GM19025 (cell line): ENCODE measurements at regions not wholly inside any gene's neighbourhood (a gene's known extent, or its start where the extent isn't known, plus 50 kb on each side); places are given as distances from the start of the nearest gene placed in this dataset.
A peak's percentile ranks its signal among the peaks of the same experiment; 100 is the strongest.
"Not testable (repeated sequence)": the region's sequence is repeated elsewhere in the genome, so short reads cannot be mapped to it uniquely, and the experiment has no call there.

ENCODE experiments used
- ATAC-seq: cut with Tn5 transposase; IDR thresholded peaks from one replicate; pipeline ENCODE4 v1.9.1; 2021; ENCODE audit warnings: mild to moderate bottlenecking, low read depth, moderate library complexity; ENCODE audit not compliant: unreplicated experiment

DNA sequence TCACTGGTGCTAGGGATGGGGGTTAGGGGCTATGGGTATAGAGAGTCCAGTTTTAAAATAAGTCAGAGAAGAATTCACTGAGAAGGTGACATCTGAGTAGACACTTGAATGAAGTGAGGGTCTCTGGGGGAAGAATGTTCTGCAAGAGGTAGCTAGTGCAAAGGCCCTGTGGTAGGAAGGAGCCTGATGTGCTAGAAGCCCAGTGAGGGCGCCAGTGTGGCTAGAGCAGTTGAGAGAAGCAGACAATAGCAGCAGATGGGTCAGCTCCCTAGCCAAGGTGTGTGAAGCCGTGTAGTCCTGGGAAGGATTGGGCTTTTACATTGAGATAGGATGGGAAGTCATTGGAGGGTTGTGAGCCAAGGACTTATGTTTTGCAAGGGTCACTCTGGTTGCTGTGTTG is 105.8 kb upstream of the PELI1 start:
- no peak for ATAC-seq

DNA sequence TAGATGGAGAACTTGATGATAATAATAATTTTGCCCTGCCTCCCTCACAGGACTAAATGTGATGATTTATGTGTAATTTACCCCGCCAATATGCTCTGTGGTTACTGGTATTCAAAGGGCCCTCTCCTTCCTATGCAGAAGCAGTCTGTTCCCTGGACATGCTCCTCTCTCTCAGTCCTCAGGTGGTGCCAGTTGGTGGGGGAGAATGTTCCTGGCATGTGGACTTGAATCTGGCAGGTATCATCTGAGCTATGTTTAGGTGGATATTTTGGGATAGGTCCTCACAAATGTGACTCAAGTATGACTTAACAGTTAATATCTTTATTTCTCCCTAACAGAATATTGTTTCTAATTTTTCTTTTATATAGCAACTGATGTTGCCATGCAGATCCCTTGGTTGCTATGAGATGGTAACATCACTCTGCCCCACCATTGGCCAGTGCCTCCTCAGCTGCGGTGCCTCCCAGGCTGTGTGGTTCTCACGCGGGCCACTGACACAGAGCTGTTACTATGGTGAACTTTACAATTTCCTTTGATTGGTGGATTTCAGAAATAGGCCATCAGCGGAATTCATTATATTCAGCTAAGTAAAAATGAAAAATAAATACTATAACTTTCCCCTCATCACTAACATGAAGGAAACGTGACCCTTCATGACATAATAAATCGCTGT is 106.7 kb upstream of the PELI1 start:
- ATAC-seq = no peak

DNA sequence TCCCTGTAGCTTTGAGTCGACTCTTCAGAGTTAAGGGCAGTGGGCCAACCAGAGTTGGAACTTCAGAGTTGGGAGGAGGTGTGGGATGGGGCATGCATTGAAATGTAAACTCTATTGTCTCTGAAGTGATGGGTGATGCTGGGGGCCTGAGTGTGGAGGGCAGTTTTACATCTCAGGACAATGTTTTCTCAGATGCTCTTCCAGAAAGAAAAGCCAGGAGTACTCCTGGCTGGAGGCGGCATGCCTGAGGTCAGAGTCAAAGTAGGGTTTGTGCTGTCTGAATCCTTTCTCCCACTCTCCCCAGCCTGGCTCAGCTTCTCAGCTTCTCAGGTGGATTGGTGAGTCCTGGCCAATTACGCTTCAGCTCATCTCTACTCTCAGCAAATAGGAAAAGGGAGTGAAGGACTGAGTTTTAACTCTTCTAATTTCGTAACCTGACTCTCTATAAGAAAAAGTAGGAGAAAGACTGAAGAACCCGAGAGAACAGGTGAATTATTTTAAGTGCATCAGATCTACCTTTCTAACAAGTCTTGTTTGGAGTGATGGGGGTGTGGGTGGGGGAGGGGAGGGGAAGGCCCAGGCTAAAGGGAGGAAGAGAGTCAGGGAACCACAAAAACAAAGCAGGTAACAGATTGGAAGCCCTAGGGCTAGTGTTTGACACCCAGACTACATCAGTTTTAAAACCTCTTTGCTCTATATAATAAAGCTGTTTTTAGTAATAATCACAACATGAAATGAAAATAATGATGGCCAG is 107.5 kb upstream of the PELI1 start:
- no peak for ATAC-seq

DNA sequence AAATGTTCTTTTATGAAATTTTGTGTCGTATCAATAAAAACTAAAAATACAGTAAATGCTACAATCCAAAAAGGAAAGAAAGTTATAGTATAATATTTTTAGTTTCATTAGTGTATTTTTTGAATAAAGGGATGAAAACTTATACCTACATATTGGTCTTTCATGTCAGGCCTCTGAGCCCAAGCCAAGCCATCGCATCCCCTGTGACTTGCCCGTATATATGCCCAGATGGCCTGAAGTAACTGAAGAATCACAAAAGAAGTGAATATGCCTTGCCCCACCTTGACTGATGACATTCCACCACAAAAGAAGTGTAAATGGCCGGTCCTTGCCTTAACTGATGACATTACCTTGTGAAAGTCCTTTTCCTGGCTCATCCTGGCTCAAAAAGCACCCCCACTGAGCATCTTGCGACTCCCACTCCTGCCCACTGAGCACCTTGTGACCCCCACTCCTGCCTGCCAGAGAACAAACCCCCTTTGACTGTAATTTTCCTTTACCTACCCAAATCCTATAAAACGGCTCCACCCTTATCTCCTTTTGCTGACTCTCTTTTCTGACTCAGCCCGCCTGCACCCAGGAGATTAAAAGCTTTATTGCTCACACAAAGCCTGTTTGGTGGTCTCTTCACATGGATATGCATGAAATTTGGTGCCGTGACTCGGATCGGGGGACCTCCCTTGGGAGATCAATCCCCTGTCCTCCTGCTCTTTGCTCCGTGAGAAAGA is 108.2 kb upstream of the PELI1 start:
- ATAC-seq = not testable (repeated sequence)

DNA sequence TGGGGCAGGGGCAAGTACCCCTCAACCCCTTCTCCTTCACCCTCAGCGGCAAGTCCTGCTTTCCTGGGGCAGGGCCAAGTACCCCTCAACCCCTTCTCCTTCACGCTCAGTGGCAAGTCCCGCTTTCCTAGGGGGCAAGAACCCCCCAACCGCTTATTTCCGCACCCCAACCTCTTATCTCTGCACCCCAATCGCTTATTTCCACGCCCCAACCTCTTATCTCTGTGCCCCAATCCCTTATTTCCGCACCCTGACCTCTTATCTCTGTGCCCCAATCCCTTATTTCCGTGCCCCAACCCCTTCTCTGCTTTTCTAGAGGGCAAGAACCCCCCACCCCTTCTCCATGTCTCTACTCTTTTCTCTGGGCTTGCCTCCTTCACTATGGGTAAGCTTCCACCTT is 109.2 kb upstream of the PELI1 start:
- not testable (repeated sequence) for ATAC-seq

DNA sequence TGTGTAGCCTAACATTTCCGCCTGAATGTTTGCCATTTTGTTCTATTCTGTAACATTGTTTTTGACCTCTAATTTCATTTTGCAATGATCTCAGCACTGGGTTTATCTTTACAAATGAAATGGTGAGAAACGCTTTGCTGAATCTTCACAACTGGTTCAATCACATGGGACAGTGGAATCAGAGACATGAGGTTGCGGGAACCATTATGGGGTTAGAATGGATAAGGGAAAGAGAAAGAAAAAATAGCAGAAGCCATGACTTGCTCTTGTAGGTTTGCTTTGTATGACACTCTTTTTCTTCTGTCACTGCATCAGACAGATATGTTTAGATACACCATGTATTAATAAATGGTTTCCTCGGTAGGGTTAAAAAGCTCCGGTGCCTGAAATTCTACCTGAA is 114.3 kb upstream of the PELI1 start:
- ATAC-seq = no peak

DNA sequence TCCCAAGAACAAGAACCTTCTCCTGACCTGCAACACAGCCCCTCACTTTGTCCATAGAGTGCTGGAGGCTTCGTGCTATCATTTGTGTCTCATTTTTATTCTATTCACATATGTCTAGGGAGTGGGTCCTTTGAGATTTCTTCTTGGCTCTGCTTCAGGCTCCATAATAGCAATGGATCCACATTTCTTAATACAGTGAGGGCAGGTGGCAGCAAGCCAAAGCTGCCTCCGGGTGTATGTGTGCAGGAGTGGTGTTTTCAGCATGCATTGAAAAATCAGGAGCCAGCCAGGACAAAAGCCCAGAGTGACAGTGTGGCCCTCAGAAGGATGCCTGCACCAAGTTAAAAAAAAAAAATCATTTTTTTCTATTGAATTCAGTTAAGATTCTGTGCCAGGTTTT is 115.1 kb upstream of the PELI1 start:
- no peak for ATAC-seq

DNA sequence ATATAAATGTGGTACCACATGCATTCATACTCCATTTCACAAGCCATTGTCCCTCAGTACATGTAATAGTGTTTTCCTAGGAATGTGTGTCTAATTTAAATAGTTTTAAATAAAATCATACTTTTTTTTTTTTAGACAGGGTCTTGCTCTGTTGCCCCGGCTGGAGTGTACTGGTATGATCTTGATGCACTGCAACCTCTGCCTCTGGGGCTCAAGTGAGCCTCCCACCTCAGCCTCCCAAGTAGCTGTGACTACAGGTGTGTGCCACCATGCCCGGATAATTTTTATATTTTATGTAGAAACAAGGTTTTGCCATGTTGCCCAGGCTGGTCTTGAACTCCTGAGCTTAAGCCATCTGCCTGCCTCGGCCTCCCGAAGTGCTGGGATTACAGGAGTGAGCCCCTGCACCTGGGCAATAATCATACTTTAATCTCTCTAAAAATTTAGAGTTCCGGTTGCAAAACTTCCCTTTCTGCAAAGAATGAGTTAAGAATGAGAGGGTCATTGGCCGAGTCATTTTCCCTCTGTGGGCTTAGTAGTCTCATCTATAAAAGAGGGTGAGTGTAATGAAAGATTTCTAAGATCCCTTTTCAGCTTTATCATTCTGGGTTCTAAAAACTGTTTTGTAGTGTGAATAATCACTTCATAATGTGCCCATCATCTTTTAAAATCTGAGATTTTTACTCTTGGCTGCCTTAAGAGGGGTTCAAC is 116.0 kb upstream of the PELI1 start:
- peak; percentile 6 for ATAC-seq

DNA sequence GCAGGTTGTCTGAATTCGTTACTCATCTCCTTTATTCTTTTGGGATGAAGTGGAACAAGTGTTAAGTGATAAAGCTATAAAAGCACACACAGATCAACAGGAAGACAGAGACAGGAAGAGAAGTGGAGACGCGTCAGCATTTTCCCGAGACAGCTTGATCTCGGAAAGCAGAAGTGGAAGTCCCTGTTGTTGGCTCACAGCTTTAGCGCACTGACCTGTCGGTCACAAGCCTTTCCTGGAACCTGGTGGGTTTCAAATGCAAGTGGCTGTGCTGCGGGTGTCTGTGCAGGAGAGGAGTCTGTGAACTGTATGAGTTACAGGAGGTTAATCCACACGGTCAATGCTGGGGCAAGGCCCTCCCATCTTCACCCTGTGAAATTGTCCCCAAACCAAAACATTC is 116.6 kb upstream of the PELI1 start:
- peak; percentile 88 for ATAC-seq

DNA sequence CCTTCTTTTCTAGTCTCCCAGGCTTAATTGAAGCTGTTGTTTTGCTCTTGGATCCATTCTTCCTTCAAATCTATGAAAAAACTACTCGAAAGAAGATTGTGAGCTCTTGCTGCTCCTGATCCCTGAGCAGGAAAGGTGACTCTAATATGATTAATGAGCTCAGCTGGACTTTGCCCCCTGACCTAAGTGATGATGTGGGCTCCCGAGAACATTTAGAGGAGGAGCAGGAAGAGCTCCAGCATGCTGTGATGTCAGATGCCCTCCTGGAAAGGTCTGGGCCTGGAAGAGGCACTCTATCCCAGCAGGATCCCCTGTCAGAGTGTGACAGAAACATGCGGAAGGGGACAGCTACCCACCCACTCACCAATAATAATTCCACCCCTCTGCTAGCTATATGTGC is 117.9 kb upstream of the PELI1 start:
- no peak for ATAC-seq

DNA sequence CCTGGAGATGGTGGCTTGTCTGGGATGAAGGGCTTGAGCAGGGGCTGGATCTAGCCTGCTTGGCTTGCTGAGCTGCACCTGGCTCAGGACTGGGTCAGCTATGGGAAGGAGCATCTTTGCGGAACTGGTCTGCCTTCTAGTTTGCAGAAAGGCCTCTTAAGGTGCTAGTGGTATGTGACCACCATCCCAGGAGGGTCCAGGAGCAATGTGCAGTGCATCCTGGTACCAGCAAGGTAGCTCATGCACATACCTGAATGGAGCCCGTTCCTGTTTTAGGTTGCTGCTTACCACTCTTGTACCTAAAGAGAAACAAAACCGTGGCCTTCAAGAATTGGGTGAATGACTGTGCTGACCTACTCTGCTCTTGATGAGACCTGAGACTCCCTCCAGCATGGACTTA is 118.6 kb upstream of the PELI1 start:
- ATAC-seq = no peak

DNA sequence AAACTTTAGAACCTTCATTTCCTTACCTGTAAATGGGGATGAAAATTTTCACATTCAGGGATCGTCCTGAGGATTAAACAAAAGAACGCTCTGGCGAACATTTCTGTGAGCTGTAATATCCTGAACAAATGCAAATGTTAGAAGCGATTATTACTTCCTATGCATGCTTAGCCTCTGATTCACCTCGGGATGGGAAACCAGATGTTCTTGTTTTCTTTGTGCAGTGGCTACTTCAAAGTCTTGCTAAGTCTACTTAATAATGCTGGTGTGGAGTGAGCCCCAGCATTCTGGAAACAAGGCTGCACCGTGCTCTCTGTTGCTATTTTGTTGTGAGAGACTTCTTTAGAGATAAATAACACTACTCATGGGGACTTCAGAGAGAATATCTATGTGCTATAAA is 119.1 kb upstream of the PELI1 start:
- no peak for ATAC-seq

DNA sequence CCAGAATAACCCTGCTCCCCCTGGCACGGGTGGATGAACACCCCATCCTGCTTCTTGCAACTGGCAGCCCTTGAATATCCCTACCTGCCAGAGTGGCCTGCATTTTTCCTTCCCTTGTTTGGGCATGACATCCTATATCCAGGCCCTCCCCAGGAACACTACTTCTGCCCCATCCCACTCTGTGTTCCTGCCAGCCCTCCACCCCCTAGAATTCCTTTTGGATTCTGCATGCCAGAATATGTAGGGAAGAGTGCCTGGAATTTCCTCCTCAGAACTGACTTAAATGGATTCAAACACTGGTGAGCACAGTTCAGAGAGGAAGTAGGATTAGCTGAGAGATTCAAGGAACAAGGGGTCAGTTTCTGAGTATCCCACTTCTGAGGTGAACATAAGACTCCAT is 123.5 kb upstream of the PELI1 start:
- ATAC-seq = no peak

DNA sequence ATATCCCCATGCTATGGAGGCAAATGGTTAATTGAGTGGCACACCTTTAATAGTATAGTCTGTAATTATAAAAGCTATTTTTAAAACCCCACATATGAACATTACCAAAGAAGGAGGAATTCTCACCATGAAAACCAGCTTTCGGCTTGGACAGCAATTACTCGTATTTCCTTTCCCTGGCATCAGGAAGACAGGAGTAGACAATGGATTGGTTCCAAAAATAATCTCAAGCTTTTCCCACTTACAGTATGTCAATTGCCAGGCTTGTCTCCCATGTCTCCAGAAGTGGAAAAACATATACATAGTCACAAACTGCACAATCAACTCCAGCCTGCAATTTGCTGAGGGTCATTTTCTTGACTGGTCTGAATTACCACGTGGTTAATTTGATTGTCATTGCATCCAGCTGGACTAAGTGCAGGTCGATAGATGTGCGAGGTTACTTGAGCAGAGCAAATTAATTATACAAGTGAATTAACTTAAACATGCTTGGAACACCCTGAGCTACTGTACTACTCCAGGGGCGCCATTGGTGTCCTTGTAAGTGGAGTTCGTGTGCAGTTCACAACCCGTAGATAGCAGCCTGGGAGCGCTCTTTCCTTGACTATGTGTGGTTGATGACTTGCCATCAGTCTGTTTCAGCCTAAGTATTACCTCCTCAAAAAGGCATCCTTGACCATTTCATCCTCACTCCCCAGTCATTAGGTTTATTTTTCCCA is 124.3 kb upstream of the PELI1 start:
- ATAC-seq = no peak

DNA sequence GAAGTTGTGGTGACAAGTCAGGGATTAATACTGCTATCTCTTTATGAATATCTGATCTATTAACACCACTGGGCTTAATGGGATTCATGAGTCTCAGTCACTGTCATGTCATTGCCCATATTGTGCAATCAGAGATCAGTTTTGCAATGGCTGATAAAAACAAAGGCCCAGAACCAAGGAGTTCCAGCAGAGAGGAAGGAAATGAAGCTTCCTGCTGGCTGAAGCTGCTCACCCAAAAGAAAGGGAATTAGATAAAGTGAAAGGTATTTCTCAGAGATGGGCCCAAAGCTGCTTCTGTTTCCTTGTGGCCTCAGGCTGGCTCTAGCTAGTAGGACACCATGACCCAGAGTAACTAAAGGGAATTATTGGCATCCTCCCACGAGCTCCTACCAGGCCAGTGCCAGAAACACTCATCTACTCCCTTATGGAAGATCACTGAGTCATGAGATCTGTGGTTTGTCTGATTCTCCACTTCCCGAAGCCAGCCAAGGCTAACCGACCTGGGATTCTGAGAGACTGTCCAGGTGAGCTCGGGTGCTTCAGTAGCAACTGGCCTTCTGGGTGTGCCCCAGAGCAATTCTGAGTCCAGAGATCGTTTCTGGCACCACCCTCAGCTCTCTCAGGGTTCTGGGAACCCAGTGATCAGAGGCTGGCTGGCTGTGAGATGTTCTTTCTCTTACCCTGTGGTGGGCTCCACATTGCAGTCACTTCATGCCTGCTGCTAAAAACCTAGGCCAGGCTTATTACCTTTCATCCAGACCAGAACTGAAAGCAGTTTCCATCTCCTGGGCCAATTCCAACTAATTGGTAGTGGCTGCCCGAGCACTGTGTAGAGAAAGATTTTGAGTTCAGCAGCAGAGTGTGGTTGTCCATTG is 129.5 kb upstream of the PELI1 start:
- ATAC-seq = no peak

DNA sequence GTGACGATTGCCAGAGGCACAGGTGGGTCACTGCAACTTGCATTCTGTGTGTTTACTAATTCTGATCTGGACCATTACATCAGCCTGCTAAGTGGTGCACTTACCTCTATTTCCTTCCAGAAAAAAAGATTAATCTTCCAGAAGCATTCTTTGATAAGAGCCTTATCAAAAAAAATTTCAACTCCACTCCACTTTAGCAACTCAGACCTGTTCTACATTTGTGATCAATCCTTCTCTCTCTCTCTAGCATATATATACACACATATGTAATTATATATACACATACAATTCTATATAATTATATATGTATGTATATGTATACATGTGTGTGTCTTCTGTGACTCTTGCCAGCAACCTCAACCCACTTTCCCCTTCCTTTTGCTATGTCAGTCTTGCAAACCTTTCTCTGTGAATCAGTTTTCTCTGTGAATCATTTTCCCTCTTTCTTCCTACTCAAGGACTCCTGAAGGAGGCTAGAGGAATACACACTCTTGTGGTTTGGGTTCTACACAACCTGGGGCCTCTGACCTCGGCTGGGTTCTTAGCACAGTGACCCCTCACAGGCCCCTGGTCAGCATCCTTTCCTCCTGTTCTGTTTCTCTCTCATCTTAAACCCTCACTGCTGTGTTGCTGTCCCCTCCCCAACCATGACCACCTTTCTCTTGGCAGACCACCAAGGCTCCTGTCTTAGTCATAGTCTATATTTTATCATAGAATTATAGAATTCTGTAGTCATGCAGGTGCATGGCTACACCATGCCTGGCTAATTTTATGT is 130.4 kb upstream of the PELI1 start:
- no peak for ATAC-seq

DNA sequence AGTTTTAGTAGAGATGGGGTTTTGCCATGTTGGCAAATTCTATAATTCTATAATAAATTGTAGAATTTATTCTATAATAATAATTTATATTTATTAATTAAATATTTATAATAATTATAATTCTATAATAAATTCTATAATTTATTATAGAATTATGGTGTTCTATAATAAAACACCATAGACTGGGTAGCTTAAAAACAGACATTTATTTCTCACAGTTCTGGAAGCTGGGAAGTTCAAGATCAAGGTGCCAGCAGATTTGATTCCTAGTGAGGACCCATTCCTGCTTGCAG is 130.9 kb upstream of the PELI1 start:
- ATAC-seq = no peak

DNA sequence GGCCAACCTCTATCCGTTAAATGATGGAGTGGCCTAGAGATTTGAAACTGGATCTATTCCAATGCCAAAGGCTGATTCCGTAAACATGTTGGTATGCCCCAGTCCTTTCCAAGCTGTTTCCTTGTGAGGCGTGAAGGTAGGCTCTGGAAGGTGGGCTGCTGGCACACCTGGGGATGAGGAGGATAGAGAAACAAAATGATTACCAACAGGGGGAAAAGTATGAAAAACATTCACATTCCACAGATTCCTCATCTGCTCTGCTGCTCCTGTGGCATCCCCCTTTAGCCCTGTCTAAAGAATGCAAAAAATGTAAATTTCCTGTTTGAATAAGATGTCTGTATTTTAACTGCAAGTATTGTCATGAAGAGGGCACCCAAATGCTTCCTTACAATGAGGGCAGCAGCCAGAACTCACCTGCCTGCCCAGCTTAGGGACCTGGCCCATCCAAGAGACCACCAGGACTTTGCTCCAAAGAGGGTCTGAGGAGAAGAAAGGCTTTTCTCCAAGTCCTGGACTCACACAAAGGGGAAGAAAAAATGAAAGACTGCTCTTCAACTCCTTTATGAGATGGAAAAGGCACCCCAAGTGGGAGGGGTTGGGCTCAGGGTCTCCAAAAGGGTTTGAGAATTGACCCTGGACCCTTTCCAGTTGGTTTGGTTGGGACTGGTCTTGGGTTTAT is 132.3 kb upstream of the PELI1 start:
- no peak for ATAC-seq
